Right lobe of liver (tissue), 4 donors: ENCODE measurements at regions not wholly inside any gene's neighbourhood (a gene's known extent, or its start where the extent isn't known, plus 50 kb on each side); places are given as distances from the start of the nearest gene placed in this dataset.

ENCODE experiments used
- CTCF ChIP-seq, 4 donors: fragments of 200-600 bp in 3 of 4; fragments of 450-650 bp in 1 of 4; IDR thresholded peaks; one replicate each; pipeline versions ENCODE4 v1.5.1 to v1.8.0; 2016 to 2022; ENCODE audit warnings: antibody characterized with exemption in 4 of 4, mild to moderate bottlenecking in 2 of 4
- POLR2A ChIP-seq: fragments of 450-650 bp; IDR thresholded peaks from one replicate; pipeline ENCODE4 v1.6.1; 2017; ENCODE audit warnings: antibody characterized with exemption, mild to moderate bottlenecking
- donor health status: DM: no; HTN: no; CAD: no.
- donor health status: DM: no; HTN: no; CAD: no.
- donor health status: DM: no; HTN: yes; CAD: no.

DNA sequence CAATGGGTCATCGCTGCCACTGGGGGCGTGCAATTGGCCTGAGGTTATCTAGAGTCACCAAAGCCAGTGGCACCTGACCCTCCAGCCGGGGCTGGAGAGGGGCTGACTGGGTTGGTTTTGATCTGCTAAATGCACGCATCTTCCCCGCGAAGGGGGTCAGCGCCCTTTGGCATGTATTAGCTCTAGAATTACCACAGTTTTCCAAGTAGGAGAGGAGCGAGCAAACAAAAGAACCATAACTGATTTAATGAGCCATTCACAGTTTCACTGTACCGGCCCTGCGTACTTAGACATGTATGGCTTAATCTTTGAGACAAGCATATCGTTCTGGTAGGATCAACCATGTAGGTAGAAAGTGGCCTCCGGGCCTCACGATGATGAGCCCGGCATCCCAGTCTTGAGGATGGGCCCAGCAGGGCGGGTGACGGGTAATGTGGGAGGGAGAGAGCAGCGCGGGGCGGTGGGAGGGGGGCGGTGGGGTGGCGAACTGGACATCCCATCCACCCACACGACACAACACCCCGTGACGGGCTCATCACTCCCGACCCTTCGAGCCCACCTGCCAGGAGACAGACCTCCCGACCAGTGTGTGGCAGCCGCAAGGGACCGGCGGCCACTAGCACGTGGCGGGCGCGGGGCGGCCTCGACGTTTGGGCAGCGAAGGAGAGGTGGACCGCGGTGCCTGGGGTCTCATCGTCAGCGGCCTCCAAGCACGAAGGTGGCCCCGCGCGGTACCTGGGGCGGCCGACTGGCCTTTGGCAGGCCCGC, 1957.5 kb upstream of the DEFB115 start:
- no peak for TF ChIP-seq POLR2A
- TF ChIP-seq CTCF (IDR thresholded peaks at IDR 0.05) = no peak
